Stomach (tissue), 8 donors: ENCODE measurements at regions not wholly inside any gene's neighbourhood (a gene's known extent, or its start where the extent isn't known, plus 50 kb on each side); places are given as distances from the start of the nearest gene placed in this dataset.

Experiments used
- DNase-seq, 2 donors: peaks; one replicate each; pipeline versions ENCODE4 v3.0.0 to v3.0.0-alpha.2; 2013 to 2019
- H3K27ac ChIP-seq, 5 donors: fragments of 200-600 bp in 4 of 5; sonication (generic) in 4 of 5; one replicate each; pipeline ENCODE4 v1.5.1; 2013 to 2019; ENCODE audit warnings: mild to moderate bottlenecking in 1 of 5, moderate library complexity in 1 of 5
- H3K27me3 ChIP-seq, 3 donors: fragments of 200-600 bp; sonication (generic); one replicate each; pipeline ENCODE4 v1.5.1; 2017 to 2019; ENCODE audit warnings: mixed run types in 1 of 3
- H3K36me3 ChIP-seq, 4 donors: fragments of 200-600 bp; sonication (generic); 1 replicate in 3 of 4; 2 replicates in 1 of 4; pipeline ENCODE4 v1.5.1; 2016 to 2019
- H3K4me1 ChIP-seq, 4 donors: fragments of 200-600 bp; sonication (generic); one replicate each; pipeline ENCODE4 v1.5.1; 2016 to 2019
- H3K4me3 ChIP-seq, 4 donors: fragments of 200-600 bp; sonication (generic) in 3 of 4; one replicate each; pipeline ENCODE4 v1.5.1; 2016 to 2019; ENCODE audit warnings: mild to moderate bottlenecking in 1 of 4
- H3K9me3 ChIP-seq, 4 donors: fragments of 200-600 bp; sonication (generic); one replicate each; pipeline ENCODE4 v1.5.1; 2016 to 2019
- CTCF ChIP-seq, 7 experiments: fragments of 450-650 bp in 4 of 7; fragments of 200-600 bp in 3 of 7; sonication (generic) in 3 of 7; IDR thresholded peaks; one replicate each; pipeline ENCODE4 v1.5.1; 2016 to 2019; ENCODE audit warnings: antibody characterized with exemption in 7 of 7, control low read depth in 2 of 7, mild to moderate bottlenecking in 1 of 7
- EP300 ChIP-seq: sonication (generic); formaldehyde crosslinking; IDR thresholded peaks from one replicate; pipeline ENCODE4 v1.6.1; 2017; ENCODE audit warnings: antibody characterized with exemption
- POLR2A ChIP-seq, 4 donors: fragments of 450-650 bp; IDR thresholded peaks; one replicate each; pipeline ENCODE4 v1.6.1; 2016; ENCODE audit warnings: antibody characterized with exemption in 4 of 4, control low read depth in 2 of 4, mild to moderate bottlenecking in 1 of 4, moderate library complexity in 1 of 4
- POLR2AphosphoS5 ChIP-seq, 3 donors: sonication (generic); formaldehyde crosslinking; IDR thresholded peaks; one replicate each; pipeline ENCODE4 v1.6.1; 2016; ENCODE audit warnings: antibody characterized with exemption in 3 of 3
- WGBS, 5 donors: extraction: QIAGEN DNeasy Blood & Tissue Kit in 3 of 5; methylation state at CpG; one replicate each; pipeline versions ENCODE4 v1.1.5 to v1.1.7; 2013 to 2018; 5-methylcytosine and 5-hydroxymethylcytosine counted together
- intact Hi-C: fragments of 100-400 bp; cut with DNase I; formaldehyde crosslinking; loops from one replicate; pipeline ENCODE4 v1.15.1; 2023; ENCODE audit warnings: low total_unique reads
- donor health status: healthy with polysubstance abuse.
- donor health status: Bipolar disorder and iron deficiency.
- donor health status: healthy.

GRCh38 chr1:18012686-18013085 lies 94.9 kb upstream of the IGSF21 start:
- WGBS, 5 donors, result 57 to 76% (median 67%) methylated on average over 8 of the region's 8 CpGs
- no peak overlapping the region for H3K27ac ChIP-seq
- intact Hi-C loops, result no loop called here
- H3K4me3 ChIP-seq, result no peak overlapping the region
- peaks cover 0 to 76% (median 9%) of the 10 kb centered on the region in 3 donors for H3K27me3 ChIP-seq
- H3K9me3 ChIP-seq, result no peaks in the 10 kb centered on the region
- DNase-seq, result no peak
- H3K4me1 ChIP-seq, result no peaks in the 10 kb centered on the region
- no peaks in the 10 kb centered on the region for H3K36me3 ChIP-seq
- TF ChIP-seq CTCF (IDR thresholded peaks at IDR 0.05), result no peak
- no peak for TF ChIP-seq POLR2A (IDR thresholded peaks at IDR 0.05)
- no peak for TF ChIP-seq POLR2AphosphoS5 (IDR thresholded peaks at IDR 0.05)
- no peak for TF ChIP-seq EP300

GRCh38 chr1:18013216-18013615 lies 94.4 kb upstream of the IGSF21 start:
- no peak for TF ChIP-seq CTCF (IDR thresholded peaks at IDR 0.05)
- TF ChIP-seq EP300, result no peak
- TF ChIP-seq POLR2A (IDR thresholded peaks at IDR 0.05), result no peak
- TF ChIP-seq POLR2AphosphoS5 (IDR thresholded peaks at IDR 0.05), result no peak
- H3K27me3 ChIP-seq, result peaks cover 0 to 76% (median 9%) of the 10 kb centered on the region in 3 donors
- no peak overlapping the region for H3K4me3 ChIP-seq
- no peak for DNase-seq
- no peak overlapping the region for H3K27ac ChIP-seq
- H3K36me3 ChIP-seq, result no peaks in the 10 kb centered on the region
- H3K4me1 ChIP-seq, result no peaks in the 10 kb centered on the region
- no peaks in the 10 kb centered on the region for H3K9me3 ChIP-seq
- intact Hi-C loops, result no loop called here
- 41 to 55% (median 52%) methylated on average over 8 of the region's 8 CpGs for WGBS, 5 donors

GRCh38 chr1:18015719-18016118 lies 91.9 kb upstream of the IGSF21 start:
- TF ChIP-seq CTCF (IDR thresholded peaks at IDR 0.05) (no peak), POLR2AphosphoS5 (IDR thresholded peaks at IDR 0.05) (no peak), EP300 (no peak), POLR2A (IDR thresholded peaks at IDR 0.05) (no peak)
- Histone ChIP-seq H3K4me3 (no peak overlapping the region), H3K9me3 (no peaks in the 10 kb centered on the region), H3K4me1 (no peaks in the 10 kb centered on the region), H3K27me3 (peaks cover 0 to 73% (median 0%) of the 10 kb centered on the region in 3 donors), H3K36me3 (no peaks in the 10 kb centered on the region), H3K27ac (no peak overlapping the region)
- 49 to 62% (median 57%) methylated on average over 8 of the region's 8 CpGs for WGBS, 5 donors
- intact Hi-C loops, result no loop called here
- no peak for DNase-seq

- no peak for DNase-seq
- no peak for TF ChIP-seq POLR2AphosphoS5 (IDR thresholded peaks at IDR 0.05)
- TF ChIP-seq CTCF (IDR thresholded peaks at IDR 0.05), result no peak
- TF ChIP-seq EP300, result no peak
- no peak for TF ChIP-seq POLR2A (IDR thresholded peaks at IDR 0.05)
- Histone ChIP-seq H3K27me3 (peaks cover 0 to 73% (median 4%) of the 10 kb centered on the region in 3 donors), H3K4me3 (no peak overlapping the region), H3K36me3 (no peaks in the 10 kb centered on the region), H3K9me3 (no peaks in the 10 kb centered on the region), H3K4me1 (peaks cover 0 to 11% (median 0%) of the 10 kb centered on the region in 4 donors), H3K27ac (no peak overlapping the region)
- 29 to 48% (median 43%) methylated on average over 5 of the region's 5 CpGs for WGBS, 5 donors
- intact Hi-C loops, result no loop called here
Measured at GRCh38 chr1:18018366-18018765, 89.2 kb upstream of the IGSF21 start.
